Activated CD4-positive, CD25-positive, alpha-beta regulatory T cell treated with anti-CD3 and anti-CD28 coated beads, Interleukin-2, amount 50 U/mL, for 16 hours (primary cell): ENCODE measurements at regions not wholly inside any gene's neighbourhood (a gene's known extent, or its start where the extent isn't known, plus 50 kb on each side); places are given as distances from the start of the nearest gene placed in this dataset.
"Not testable (repeated sequence)": the region's sequence is repeated elsewhere in the genome, so short reads cannot be mapped to it uniquely, and the experiment has no call there.

Experiments
- DNase-seq: peaks from one replicate; pipeline ENCODE4 v3.0.0-alpha.2; 2020; ENCODE audit warnings: low read depth, low spot score

DNA sequence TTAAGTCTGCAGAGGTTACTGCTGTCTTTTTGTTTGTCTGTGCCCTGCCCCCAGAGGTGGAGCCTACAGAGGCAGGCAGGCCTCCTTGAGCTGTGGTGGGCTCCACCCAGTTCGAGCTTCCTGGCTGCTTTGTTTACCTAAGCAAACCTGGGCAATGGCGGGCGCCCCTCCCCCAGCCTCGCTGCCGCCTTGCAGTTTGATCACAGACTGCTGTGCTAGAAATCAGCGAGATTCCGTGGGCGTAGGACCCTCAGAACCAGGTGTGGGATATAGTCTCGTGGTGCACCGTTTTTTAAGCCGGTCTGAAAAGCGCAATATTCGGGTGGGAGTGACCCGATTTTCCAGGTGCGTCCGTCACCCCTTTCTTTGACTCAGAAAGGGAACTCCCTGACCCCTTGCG, 2146.3 kb upstream of the WWC1 start:
- not testable (repeated sequence) for DNase-seq

DNA sequence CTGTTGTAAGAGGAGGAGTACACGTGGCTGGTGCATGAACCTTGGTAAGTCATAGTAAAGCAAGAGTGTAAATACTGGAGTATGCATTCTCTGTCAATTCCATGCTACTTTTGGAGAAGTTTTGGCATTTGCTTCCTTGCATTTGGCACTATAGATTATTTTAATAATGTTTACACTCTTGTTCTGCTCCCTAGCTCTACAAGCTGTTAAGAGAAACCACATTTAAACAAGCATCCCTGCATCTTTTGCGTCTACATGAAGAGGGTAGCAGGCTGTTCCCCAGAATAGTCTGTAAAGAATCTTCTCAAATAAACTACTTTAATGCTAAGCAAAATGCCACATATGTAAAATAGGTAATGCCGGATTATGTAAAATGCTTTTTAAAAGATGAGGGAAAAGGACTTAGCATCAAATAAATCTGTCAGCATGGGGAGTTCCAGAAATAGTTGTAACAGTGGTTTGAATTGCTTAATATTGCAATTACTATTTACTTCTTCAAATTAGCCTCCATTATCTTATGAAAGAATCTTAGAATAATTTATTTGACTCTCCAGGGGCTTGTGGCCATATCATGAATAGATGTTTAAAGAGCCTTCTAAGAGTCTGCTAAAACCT, 2127.3 kb upstream of the WWC1 start:
- DNase-seq = no peak

DNA sequence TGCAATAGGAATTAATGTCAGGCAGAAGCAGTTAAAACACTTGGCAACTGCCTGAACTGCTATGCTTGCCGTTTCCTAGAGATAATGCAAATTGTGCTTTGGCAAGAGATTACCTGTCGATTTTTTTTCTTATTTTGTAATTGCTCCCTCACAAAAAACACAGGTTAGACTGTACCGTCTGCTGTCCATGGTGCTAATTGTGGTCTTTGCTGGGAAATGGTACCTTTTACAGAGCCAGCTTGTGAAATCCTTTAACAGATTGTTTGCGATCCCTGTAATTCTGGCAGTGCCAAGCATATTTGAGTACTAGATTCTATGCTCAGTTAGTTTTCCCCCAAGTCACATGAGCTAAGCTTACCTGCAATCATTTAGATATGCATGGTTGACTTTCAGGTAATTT, 2125.8 kb upstream of the WWC1 start:
- no peak for DNase-seq

DNA sequence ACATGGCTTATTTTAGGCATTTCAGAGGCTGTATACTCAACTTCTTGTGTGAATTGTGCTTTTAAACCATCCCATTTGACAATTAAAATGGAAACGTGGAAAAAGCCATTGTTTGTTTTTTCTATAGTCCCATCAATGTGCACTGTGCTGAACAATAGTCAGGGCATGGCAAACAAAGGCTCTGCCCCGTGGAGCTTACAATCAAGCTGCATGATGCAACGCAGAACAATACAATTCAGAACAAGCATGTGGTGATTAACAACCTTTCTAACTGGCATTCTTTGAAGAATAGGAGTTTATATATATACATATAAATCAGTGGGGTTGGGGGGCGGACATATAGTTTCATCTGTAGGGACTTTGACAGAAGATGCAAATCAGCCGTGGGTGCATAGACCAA, 2125.4 kb upstream of the WWC1 start:
- DNase-seq = no peak

DNA sequence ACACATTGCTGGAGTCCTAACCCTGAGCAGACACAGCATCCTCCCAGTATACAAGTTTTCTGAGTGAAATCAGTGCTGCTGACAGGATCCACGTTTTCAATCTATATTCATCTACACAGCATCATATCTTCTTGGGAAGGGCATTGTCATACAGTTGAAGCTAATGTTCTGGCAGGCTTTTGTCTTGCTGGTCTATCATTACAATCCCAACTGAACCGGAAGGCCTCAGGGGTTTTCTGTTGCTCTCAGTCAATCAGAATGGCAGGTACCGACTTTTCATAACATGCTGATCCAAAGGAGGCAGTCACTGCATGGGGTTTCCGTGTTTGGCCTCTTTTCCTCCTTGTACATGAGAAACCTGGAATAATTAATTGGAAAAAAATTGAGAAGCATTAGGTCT, 2118.8 kb upstream of the WWC1 start:
- no peak for DNase-seq

DNA sequence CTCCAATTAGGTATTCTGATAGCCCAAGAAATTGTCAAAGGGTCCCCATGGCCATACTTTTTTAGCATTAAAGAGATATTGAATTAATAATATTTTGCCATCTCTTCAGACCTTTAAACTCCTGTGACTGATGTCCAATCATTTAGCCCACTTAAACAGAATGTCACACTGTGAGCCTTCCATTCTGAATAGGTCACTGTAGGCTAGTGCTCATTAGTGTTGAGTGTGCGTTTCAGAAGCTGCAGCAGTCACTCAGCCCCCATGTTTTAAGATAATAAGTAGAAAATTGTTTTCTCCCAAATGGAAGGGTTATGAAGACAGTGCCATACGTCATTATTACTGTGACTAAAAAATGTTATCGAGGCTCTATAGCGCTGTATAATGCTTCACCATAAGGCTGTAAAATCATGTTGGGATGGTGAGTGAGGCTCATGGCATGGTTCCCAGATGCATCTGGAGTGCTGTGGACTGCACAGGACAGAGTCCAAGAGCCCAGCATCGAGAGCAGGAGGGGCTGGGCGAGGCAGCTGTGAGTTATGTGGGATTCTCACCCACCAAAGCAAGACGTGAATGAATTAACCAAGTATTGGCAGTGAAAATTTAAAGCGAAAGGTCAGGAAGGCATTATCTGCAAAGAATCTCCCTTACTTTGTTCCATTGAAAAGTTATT, 2112.9 kb upstream of the WWC1 start:
- DNase-seq = no peak

DNA sequence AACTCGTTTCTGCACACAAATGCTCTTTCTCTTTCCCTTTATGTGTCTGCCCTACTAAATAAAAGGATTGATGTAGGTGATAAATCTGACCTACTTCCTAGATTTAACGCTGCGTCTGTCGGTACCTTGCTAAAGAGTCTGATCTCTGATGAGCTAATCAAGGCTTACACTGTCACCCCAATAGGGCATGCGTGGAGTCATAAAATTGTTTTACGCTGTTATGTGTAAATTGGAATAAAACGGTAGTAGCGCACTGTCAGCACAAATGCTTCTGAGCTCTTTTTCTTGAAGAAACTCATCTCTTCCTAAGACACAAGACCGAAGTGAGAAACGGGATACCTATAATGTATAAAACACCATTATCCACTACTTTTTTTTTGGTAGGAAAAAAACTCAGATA, 2106.3 kb upstream of the WWC1 start:
- no peak for DNase-seq

DNA sequence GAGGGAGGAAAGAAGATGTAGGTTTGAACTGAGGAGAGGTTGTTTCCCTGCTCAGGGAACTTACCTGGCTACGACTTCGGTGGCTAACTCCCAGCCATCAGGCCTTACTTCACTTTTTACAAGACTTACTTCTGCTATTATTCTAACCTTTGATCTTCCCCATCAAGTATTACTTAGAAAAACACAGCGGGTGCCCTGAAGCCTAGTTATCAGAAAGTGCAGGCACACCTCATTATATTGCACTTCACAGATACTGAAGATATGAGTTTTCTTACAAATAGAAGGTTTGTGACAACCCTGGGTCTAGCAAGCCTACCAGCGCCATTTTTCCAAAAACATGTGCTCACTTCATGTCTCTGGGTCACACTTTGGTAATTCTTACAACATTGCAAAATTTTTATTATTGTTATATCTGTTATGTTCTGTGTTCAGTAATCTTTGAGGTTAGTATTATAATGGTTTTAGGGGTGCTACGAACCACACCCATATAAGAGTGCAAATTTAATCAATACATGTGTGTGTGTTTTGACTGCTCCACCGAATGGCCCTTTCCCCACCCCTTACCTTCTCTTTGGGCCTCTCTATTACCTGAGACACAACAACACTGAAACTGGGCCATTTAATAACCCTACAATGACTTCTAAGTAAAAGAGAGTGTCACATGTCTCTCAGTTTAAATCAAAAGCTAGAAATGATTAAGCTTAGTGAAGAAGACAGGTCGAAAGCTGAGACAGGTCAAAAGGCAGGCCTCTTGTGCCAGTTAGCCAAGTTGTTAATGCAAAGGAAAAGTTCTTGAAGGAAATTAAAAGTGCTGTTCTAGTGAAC, 2102.7 kb upstream of the WWC1 start:
- DNase-seq = no peak

DNA sequence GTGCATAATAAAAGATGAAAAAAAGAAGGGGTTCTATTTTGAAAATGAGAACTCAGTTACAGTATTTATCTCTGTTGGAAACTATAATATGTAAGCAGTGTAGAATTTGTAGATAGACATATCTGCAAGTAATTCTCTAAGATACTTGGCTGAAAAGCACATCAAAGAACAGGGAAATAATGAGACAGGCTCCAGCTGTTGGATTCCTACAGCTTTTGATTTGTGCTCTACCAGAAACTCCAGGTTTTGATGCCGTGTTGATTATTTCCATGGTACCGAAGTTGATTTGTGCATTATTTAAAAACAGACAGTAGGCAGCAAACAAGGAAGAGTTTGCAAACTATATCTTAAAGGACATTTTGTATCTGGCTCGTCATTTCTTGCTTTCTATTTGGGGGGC, 2098.7 kb upstream of the WWC1 start:
- no peak for DNase-seq

DNA sequence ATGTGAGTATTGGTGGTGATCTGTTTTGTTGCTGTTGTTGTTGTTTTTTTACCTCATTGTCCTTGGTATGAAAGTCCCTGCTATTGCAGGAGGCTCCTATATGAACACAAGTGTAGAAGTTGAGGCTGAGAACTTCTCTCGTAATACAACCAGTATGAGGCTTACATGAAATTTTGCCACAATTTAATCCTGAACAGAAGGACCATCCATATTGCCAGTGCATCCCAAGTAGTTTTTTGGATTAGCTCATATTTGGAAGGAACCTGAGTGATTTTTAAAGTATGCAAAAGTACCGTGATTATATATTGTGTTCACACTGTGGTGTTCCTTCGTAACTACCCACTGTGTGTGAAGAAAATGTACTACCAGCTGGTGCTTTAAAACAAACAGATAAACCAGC, 2095.5 kb upstream of the WWC1 start:
- no peak for DNase-seq

DNA sequence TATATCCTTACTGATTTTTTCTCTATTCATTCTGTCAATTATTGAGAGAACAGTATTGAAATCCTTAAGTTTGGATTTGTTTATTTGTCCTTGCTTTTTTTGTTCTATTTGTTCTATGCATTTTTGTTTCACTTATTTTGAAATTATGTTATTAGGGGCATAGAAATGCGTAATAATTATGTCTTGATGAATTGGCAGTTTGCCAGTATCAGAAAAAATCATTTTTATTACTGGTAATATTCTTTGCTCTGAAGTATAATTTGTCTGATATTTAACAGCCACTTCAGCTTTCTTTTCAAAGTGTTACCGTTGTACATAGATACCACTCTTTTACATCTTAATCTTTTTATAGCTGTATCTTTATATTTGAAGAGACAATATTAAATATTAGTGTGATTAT, 2090.9 kb upstream of the WWC1 start:
- DNase-seq = no peak

DNA sequence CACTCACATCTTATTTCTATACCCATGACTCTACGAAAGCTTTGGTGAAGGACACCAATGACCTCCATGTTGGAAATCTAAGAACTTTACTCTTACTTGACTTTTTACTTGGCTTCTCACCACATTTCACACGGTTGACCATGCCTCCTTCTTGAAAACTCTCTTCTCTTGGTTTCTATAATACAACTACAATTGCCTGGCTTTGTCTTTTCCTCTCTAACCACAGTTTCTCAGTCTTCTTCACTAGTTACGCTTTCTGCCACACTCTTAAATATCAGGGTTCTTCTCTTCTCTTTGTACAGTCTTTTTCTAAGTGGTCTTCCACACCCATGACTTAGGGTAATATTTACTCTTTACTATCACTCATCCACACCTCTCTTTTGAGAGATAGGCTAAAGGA, 2079.8 kb upstream of the WWC1 start:
- DNase-seq = no peak

DNA sequence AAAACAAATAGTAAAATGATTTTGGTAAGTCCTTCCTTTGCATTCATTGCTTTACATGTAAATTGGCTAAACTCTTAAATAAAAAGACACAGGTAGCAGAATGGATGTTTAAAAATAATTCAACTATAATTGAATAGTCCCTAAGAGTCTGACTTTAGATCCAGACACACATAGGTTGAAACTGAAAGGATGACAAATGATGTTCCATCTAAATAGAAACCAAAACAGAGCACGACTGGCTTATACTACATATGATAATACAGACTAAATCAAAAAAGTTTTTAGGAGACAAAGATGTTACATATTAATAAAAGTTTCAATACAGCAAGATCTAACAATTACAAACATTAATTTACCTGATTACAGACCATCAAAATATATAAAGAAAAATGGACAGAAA, 2055.1 kb upstream of the WWC1 start:
- no peak for DNase-seq

DNA sequence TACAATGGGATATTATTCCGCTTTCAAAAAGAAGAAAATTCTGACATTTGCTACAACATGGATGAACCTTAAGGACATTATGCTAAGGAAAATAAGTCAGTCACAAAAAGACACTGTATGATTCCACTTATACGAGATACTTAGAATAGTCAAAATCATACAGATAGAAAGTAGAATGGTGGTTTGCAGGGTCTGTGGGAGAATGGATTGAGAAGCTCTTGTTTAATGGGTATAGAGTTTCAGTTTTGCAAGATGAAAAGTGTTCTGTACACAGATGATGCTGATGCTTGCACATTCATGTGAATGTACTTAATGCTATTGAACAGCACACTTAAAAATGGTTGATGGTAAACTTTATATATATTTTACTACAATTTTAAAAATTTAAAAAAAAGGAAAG, 2050.7 kb upstream of the WWC1 start:
- no peak for DNase-seq

DNA sequence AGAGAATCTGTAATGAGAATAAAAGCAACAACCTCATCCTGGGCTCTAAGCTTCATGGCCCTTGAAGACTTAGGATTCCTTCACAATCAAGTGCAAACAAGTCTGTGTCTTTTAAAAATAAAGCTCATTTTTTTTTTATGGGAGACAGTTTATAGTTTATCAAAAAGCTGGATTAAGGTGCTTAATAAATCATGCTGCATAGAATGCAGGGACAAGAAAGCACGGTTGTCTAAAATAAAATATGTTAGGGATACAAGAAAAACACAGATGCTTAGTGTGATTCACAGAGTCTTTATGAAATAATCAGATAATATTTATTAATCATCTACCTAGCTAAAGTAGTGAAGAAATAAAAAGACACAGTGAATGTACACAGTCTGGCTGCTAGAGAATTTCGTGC, 2045.9 kb upstream of the WWC1 start:
- DNase-seq = no peak

DNA sequence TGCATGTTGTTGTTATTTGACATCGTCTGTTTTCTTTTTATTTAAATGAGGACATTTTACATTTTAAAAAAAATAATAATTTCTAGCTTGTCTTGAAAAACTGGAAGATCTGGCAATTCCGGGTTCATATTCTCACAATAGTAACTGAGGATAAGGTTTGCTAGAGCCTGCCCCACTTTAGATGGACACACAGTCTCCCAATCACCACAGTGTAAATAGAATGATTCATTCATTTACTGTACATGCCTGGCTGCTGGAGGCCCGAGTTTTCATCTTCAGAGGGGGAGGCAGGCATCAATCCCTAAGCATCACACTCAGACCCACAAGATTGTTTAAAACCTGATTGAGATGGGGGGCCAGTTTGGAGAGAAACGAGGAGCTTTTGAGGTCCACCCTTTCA, 2039.7 kb upstream of the WWC1 start:
- no peak for DNase-seq

DNA sequence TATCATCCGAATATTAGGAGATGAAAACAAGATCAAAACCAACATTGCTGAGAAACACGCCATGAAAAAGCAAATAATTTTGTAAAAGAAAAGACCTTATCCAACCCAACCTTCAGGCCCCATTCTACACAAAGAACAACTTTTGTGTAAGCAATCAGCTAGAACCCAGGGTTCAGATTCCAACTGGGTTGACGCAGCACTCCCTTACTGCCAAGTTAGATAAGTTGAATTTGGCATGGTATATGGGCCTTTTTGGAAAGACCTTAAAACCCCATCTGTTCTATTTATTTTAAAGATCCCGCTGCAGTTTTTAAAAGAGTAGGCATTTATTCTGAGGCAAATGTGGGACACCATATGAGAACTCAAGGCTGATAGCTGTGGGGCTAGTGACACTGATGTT, 2033.8 kb upstream of the WWC1 start:
- no peak for DNase-seq

DNA sequence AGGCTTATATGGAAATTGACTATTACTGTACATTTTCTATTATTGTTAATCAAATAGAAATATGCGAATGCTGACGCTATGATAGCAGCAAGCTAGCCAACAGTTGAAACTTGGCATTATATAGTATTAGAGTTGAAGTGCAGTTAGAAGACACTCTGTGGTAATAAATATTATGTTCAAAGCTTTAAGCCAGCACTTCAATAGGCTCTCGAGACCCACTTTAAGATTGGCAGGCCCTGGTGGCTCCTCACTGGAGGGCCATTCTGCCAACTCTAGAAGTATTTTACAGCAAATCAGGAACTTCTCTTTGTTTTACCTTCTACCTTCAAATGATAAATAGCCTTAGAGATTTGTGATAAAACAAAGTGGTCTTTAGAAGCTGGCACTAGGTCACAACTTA, 2029.0 kb upstream of the WWC1 start:
- DNase-seq = no peak

DNA sequence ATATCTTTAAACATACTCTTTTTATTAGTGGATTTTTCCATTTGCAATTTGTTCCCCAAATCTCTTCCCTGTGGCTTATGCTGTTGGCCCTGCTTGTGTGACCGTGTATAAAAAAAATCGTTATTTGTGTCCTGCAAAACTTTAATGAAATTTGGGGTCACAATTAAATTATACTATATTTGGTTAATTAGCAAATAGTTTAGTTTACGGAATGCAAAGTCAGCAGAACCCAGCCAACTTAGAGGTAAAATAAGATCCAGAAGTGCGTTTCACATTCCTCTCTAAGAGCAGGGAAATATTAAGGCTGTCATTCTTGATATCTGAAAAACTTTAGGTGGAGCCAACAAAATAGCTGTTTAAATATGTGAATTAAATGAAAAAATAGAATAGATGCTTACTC, 2023.5 kb upstream of the WWC1 start:
- no peak for DNase-seq

DNA sequence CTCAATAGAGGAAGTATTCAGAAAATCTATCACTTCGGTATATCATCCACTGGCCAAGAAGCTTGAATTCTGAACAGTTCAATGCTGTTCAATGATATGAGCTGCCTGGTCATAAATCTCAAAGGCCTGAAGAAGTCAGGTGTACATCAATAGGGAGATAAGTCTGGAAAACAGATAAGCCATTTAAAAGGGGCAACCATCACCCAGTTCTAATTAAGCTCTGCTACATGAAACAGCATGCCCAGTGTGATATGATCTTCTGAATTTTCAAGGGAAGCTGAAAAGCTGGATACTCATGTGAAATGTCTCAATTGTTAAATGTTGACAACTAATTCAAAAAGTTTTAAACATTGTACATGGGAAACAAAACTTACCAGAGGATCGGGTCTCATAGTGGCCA, 2020.7 kb upstream of the WWC1 start:
- no peak for DNase-seq

DNA sequence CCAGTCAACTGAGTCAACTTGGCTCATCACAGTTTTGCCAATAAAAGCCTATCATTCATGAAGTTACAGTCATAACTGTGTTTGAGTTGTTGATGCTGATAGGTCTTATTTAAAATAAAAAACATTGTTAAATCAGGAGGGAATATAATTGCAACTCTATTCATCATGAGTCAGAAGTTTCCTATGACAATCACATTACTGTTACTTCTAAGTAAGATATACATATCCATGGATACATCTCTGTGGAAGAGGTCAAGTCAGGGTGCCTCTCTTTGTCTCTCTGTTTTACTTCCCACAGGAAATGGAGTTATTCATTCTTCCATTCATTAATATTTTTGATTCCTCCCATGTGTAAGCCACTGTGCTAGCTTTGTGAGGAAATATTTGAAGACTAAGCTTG, 2015.4 kb upstream of the WWC1 start:
- no peak for DNase-seq

DNA sequence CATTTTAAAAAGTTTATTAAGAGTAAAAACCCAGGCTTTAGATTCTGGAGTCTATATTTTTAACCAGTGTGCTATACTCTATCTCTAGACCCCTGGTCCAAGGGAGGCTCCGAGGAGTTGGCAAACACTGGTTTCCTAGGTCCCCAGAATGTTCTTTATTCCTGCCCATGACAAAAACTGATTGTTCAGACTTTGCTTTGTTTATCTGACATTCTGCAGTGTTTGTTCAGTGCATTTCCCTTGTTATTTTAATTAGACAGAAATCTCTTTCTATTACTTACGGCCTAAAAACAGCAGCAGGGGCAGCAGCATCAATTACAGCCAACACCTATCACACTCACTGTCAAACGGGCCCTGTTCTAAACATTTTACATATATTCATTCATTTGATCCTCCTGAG, 2011.6 kb upstream of the WWC1 start:
- no peak for DNase-seq

DNA sequence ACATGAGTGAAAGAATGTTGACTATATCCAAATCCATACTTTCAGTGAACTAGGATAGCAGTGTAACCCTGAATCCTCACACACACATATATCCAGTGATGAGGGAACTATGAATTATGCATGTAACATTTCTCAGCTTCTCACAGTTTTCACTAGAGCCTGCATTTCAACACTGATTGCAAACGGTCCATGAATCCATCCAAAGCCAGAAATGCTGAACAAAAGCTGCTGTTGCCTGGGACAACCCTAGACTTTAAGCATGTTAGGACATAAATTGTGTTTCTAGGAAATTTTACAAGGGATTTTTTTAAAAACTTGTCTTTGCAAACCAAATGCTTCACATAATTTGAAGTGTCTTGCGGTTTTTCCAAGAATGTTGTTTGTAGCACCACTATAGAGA, 2010.0 kb upstream of the WWC1 start:
- no peak for DNase-seq
